AG10803 (cell line): ENCODE measurements at regions not wholly inside any gene's neighbourhood (a gene's known extent, or its start where the extent isn't known, plus 50 kb on each side); places are given as distances from the start of the nearest gene placed in this dataset.

Experiments
- DNase-seq: peaks from one replicate; pipeline ENCODE4 v3.0.0; 2010; ENCODE audit warnings: low read depth
- H3K4me3 ChIP-seq: 2 replicates; pipeline ENCODE4 v1.5.1; 2011; ENCODE audit warnings: mild to moderate bottlenecking, low read length, control low read depth
- CTCF ChIP-seq: conservative IDR thresholded peaks from 2 replicates; pipeline ENCODE4 v1.5.1; 2011; ENCODE audit warnings: mild to moderate bottlenecking, low read length, control low read depth, inconsistent platforms

GRCh38 chr6:82068721-82069120, 178.8 kb downstream of the IBTK start:
- peak; percentile 36 for DNase-seq
- no peak for TF ChIP-seq CTCF
- no peak overlapping the region for H3K4me3 ChIP-seq

- H3K4me3 ChIP-seq = no peak overlapping the region
- peak; percentile 41 for DNase-seq
- no peak for TF ChIP-seq CTCF
Observed at GRCh38 chr6:82066991-82067411, 180.5 kb downstream of the IBTK start.

- H3K4me3 ChIP-seq = no peak overlapping the region
- DNase-seq = no peak
- TF ChIP-seq CTCF = no peak
Observed at GRCh38 chr6:82066196-82066595, 181.3 kb downstream of the IBTK start.

GRCh38 chr6:82063574-82063973, 184.0 kb downstream of the IBTK start:
- H3K4me3 ChIP-seq = no peak overlapping the region
- TF ChIP-seq CTCF = no peak
- no peak for DNase-seq

GRCh38 chr6:82062219-82062618, 185.3 kb downstream of the IBTK start:
- DNase-seq = no peak
- H3K4me3 ChIP-seq = no peak overlapping the region
- no peak for TF ChIP-seq CTCF

- TF ChIP-seq CTCF = no peak
- peak; percentile 94 for DNase-seq
- no peak overlapping the region for H3K4me3 ChIP-seq
Observed at GRCh38 chr6:82057846-82058554, 189.5 kb downstream of the IBTK start.

- no peak overlapping the region for H3K4me3 ChIP-seq
- DNase-seq = no peak
- TF ChIP-seq CTCF = no peak
Observed at GRCh38 chr6:82056567-82056966, 191.0 kb downstream of the IBTK start.
